ENCODE measurements at regions not wholly inside any gene's neighbourhood (a gene's known extent, or its start where the extent isn't known, plus 50 kb on each side); places are given as distances from the start of the nearest gene placed in this dataset.

DNA sequence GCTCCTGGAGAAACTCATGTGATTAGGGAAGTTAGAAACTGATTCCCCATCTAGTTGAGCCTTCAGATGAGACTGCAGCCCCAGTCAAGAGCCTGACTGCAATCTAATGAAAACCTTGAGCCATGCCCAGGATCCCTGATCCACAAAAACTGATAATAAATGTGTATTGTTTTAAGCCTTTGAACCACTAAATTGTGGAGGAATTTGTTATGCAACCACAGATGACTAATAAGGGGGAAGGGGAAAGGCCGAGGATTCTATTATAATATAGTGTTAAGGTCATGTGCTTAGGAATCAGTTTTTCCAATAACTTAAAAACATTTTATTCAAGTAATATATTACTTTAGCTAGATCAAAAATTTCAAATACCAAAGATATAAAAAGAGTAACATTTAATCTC is 52.8 kb upstream of the USP25 start:
- DNase-seq (ENCODE audit: low spot score) = no peak
- H3K4me3 Mint-ChIP-seq (ENCODE audit: low read depth) = no peak overlapping the region
- no peaks in the 10 kb centered on the region for H3K36me3 Mint-ChIP-seq (ENCODE audit: low read depth)
- H3K4me1 Mint-ChIP-seq (ENCODE audit: low read depth) = no peaks in the 10 kb centered on the region
- H3K9me3 Mint-ChIP-seq = no peaks in the 10 kb centered on the region
- peaks cover 4% of the 10 kb centered on the region for H3K27me3 Mint-ChIP-seq (ENCODE audit: low read depth)
- intact Hi-C loops (cut with micrococcal nuclease) = no loop called here
- H3K27ac Mint-ChIP-seq = no peak overlapping the region

- H3K27ac Mint-ChIP-seq = no peak overlapping the region
- intact Hi-C loops (cut with micrococcal nuclease) = no loop called here
- no peaks in the 10 kb centered on the region for H3K9me3 Mint-ChIP-seq
- H3K27me3 Mint-ChIP-seq (ENCODE audit: low read depth) = peaks cover 4% of the 10 kb centered on the region
- no peak overlapping the region for H3K4me3 Mint-ChIP-seq (ENCODE audit: low read depth)
- peaks cover 5% of the 10 kb centered on the region for H3K4me1 Mint-ChIP-seq (ENCODE audit: low read depth)
- DNase-seq (ENCODE audit: low spot score) = no peak
- no peaks in the 10 kb centered on the region for H3K36me3 Mint-ChIP-seq (ENCODE audit: low read depth)
These were observed 50.2 kb upstream of the USP25 start for GRCh38 chr21:15679630-15680029.

All from activated T-helper 2 cell treated with anti-CD3 and anti-CD28 coated beads, Interferon-gamma antibody, Interleukin-2, Interleukin-4, amounts not matched to agents 10 μg/mL and 5 μg/mL and 100 μg/mL, durations not matched to agents 14 hours and 24 hours and 36 hours (primary cell).